SIG-M5 treated with dmso at 0.1 percent for 504 hours (cell line): ENCODE measurements at regions not wholly inside any gene's neighbourhood (a gene's known extent, or its start where the extent isn't known, plus 50 kb on each side); places are given as distances from the start of the nearest gene placed in this dataset.
"Not testable (repeated sequence)": the region's sequence is repeated elsewhere in the genome, so short reads cannot be mapped to it uniquely, and the experiment has no call there.

Experiments
- DNase-seq: peaks from one replicate; lab custom pipeline; 2025; ENCODE audit not compliant: unreplicated experiment; lab: John Stamatoyannopoulos, UW

GRCh38 chr10:23493711-23494110 lies 54.8 kb downstream of the OTUD1 start:
- DNase-seq, result no peak

- DNase-seq, result peak; percentile 8
Observed at GRCh38 chr10:23496727-23497126, 57.9 kb downstream of the OTUD1 start.

GRCh38 chr10:23499372-23500132 lies 60.7 kb downstream of the OTUD1 start:
- no peak for DNase-seq

GRCh38 chr10:23505797-23506465 lies 67.1 kb downstream of the OTUD1 start:
- DNase-seq, result no peak

GRCh38 chr10:23512355-23513058 lies 73.6 kb downstream of the OTUD1 start:
- DNase-seq, result peak; percentile 27

GRCh38 chr10:23513621-23514020 lies 74.7 kb downstream of the OTUD1 start:
- DNase-seq, result not testable (repeated sequence)

GRCh38 chr10:23514321-23514720 lies 75.4 kb downstream of the OTUD1 start:
- DNase-seq, result no peak

- peak; percentile 33 for DNase-seq
Observed at GRCh38 chr10:23516530-23516929, 77.7 kb downstream of the OTUD1 start.

- DNase-seq, result no peak
Observed at GRCh38 chr10:23517155-23517554, 78.3 kb downstream of the OTUD1 start.

GRCh38 chr10:23521735-23522134 lies 82.9 kb downstream of the OTUD1 start:
- no peak for DNase-seq

- DNase-seq, result no peak
Observed at GRCh38 chr10:23522345-23522744, 83.5 kb downstream of the OTUD1 start.

GRCh38 chr10:23523251-23523650 lies 84.4 kb downstream of the OTUD1 start:
- no peak for DNase-seq

GRCh38 chr10:23525406-23525805 lies 86.5 kb downstream of the OTUD1 start:
- peak; percentile 2 for DNase-seq

GRCh38 chr10:23528419-23528818 lies 89.5 kb downstream of the OTUD1 start:
- DNase-seq, result no peak

- no peak for DNase-seq
Observed at GRCh38 chr10:23529625-23530024, 90.8 kb downstream of the OTUD1 start.

- DNase-seq, result peak; percentile 6
Observed at GRCh38 chr10:23530079-23530478, 91.2 kb downstream of the OTUD1 start.

- DNase-seq, result no peak
Observed at GRCh38 chr10:23533212-23533611, 94.3 kb downstream of the OTUD1 start.

GRCh38 chr10:23534326-23534725 lies 95.5 kb downstream of the OTUD1 start:
- no peak for DNase-seq

GRCh38 chr10:23534761-23535160 lies 95.9 kb downstream of the OTUD1 start:
- no peak for DNase-seq

- DNase-seq, result no peak
Observed at GRCh38 chr10:23535381-23535780, 96.5 kb downstream of the OTUD1 start.

- DNase-seq, result no peak
Observed at GRCh38 chr10:23538968-23539367, 100.1 kb downstream of the OTUD1 start.
